ENCODE measurements at regions not wholly inside any gene's neighbourhood (a gene's known extent, or its start where the extent isn't known, plus 50 kb on each side); places are given as distances from the start of the nearest gene placed in this dataset.

DNA sequence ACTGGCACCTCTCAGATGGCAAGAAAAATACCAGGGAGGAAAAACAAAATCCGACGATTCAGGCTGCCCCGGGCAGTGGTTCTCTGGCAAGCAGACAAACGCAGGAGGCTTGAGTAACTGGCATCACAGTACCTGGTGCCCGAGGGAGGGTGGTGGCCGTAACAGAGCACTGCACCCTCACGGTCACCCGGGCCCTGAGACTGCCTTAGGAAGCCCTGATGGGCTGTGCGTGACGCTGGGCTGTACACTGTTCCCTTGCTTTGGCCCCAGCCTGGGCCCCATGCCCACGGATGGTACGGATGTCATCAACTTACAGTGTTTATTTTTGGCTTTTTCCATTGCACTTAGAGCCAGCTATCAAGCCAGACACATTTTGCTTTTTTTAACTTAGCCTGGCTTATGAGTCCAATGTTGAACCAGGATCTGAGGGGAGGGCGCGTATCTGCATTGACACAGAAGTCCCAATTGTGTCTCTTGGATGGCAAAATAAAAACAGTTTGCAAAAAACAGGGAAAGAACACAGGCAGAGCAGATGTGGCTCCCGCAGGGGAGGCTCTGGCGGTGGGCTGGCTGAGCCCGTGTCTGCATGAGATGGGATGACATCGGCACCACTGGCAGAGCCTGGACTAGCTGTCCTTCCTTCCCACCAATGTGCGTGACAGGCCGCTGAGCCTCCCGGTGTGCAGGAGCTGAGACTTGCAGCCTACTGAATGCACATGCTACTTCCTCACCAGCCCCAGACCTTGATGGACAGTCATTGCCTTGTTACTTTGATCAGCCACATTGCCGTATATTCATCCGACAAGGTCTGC, 287.7 kb downstream of the FOXL1 start:
- DNase-seq (ENCODE audit: low read depth in 2 of 2), result no peak

DNA sequence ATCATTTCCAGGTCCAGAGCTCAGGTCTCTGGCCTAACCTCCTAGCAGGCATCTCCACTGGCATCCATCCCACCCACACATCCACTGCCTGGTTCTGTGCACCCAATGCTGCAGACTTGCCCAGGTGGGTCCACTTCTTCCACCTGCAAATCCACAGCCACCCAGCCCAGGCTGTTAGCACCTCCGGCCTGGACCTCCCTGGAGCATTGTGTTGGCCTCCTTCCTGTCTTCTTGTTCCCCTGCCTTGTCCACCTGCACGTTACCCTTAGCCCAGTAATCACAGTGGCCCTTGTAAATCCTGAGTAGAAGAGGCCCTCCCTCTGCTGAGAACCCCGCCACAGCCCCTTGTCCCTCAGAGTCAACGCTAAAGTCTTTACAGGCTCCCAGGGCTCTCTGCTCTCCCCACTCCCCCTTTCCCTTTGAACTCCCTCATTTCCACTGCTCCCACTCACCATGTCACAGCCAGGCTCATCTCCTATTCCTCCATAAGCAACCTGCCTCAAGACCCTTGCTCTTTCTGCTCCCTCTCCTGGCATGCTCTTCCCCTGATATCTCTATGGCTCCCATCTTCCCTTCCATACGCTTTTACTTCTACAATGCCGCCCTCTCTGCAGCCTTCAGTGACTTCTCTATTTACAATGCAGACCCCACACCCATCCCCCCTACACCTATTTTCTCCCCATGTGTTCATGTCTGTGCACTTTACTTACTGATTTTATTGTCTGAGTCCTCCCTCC, 288.8 kb downstream of the FOXL1 start:
- DNase-seq (ENCODE audit: low read depth in 2 of 2), result no peak

DNA sequence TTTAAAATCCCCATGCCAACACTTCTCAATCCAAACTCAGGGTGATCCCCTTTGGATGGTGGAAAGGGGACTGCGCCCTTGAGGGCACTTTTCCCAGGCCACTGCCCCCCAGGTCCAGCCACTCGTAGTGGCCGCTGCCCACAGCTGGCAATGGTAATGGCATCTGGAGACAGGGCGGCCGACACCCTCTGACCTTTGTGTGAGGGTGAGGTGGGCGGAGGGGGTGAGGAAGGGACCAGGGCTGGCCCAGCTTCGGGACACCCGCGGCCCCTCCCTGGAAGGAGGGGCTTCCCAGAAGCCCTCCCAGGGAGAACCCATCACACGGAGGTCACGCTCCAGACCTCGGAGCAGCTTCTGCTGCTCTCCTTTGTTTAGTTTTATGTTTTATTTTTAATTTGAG, 289.7 kb downstream of the FOXL1 start:
- no peak for DNase-seq (ENCODE audit: low read depth in 2 of 2)

DNA sequence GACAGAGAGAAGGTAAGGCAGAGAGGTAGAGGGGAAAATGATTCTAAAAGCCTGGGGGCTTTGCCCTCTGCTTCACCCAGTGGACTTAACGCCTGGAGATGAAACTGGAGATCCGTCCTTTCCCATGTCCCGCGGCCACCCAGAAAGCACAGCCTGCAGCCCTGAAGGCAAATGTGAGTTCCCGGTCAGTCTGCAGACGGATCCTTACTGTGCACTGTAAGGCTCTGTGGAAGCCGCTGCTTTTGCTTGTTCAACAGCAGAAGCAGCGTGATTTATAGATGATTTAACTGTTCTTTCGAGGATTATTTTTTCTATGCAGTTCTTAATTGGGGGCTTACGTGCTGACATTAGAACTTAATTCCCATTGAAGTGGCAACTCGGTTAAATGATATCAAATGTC, 290.4 kb downstream of the FOXL1 start:
- no peak for DNase-seq (ENCODE audit: low read depth in 2 of 2)

DNA sequence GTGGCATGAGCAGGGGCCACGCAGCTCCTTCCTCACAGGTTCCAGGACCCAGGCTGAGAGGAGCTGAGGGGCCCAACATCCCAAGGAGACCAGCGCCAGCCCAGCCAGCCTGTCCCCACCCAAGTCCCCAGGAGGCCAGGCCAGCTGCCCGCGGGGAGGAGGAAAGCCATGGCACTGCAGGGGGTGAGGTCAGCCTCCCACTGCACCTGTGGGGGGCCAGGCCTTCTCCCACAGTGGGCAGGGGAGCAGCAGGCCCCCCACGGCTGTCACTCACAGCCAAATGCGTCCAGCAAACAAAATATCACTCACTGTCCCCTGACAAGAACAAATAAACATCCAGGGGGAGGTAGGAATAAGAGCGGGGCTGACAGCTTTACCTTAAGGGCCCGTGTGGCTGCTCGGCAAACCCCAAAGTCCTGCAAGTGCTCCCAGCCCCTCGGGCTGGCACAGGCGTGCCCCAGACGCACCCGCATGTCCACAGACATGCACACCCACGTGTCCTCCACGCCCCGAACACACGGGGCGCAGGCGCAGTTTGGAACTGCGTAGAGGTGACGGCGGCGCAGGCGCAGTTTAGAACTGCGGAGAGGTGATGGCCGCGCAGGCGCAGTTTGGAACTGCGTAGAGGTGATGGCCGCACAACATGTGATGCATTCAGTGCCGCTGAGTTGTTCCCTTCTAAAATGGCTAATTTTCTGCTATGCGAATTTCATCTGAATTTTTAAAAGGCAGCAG, 291.1 kb downstream of the FOXL1 start:
- DNase-seq (ENCODE audit: low read depth in 2 of 2), result no peak

DNA sequence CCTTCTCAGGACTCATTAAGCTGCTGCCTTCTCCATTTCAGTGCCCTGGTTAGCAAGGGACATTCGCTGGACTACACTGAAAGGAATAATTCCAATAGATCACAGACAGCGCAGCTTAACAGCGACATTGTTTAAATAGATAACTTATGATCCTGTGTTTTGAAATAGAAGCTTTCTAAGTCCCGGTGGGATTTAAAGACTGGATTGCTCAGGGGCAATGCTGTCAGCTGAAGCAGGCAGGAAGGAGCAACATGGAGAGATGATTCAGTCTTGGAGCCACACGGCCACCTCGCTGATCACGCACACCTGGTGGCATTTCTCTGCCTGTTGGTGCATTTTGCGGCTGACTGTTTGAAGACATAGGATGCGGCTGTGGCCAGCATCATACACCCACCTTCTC, 292.0 kb downstream of the FOXL1 start:
- DNase-seq (ENCODE audit: low read depth in 2 of 2), result no peak

DNA sequence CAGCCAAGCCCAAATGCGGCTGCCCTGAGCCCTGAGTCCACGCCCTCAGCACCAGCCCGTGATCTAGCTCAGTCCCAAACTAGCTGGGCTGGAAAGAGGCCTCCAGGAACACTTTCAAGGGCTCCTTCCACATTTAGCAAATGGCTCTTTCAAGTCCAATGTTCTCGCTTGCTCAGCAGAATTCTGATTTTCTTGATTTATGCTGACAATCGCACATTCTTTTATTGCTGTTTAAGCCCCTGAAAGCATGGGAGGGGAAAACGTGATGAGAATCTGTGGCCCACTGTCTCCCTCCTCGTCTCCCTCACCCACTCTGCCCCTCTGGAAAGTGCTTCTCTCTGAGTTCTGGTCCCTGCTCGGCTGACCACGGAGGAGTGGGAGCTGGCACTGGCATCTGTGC, 293.8 kb downstream of the FOXL1 start:
- no peak for DNase-seq (ENCODE audit: low read depth in 2 of 2)

DNA sequence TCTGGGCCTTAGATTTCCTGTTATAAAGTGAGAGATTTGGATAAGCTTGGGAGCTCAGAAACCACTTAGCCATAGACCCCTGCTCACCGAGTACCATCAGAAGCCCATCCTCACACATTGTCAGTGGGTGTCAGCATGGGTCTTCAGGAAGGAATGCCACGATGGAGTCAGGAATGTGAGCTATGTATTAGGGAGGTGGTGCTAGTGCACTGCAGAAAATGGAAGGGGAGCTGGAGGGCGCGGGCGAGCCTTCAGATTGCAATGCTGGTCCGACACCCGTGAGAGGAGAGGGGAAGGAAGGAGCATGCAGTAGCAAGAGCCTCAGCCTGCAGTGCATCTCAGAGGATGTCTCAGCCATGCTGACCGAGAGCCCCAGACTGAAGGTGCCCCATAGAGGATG, 294.5 kb downstream of the FOXL1 start:
- no peak for DNase-seq (ENCODE audit: low read depth in 2 of 2)

DNA sequence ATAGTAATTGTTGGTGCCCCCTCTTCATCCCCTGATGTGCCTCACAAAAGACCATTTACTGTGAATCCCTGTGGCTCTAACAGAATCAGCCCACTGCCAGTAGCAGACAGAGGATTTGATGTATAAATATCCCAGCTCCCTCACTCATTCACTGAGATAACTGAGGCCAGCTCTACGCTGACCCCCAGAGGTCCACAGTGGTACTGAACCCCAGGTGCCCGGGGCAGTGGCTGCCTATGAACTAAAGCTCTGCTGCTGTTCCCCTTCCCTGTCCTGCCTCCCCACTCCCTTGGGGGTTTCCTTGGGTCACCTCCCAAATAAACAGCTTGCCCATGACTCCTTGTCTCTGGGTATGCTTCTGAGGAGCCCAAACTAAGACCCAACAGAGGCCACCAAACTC, 295.8 kb downstream of the FOXL1 start:
- peak; percentile 6 to 18 for DNase-seq (ENCODE audit: low read depth in 2 of 2)

DNA sequence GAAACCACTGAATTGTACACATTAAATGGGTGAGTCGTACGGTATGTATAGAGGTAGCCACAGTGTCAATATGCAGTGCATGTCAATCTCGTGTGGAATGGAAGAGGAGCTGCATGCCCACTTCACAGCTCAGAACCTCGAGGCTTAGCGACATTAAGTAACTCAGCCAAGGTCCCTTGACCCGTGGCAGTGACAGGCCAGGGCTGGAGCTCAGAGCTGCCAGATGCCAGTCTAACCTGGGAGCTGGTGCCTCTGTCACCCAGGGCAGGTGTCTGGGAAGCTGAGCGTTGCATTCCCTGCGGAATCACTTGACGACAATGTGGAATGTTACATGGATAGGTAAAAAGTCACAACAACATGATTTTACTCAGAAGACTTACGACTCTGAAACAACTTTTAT, 298.1 kb downstream of the FOXL1 start:
- DNase-seq (ENCODE audit: low read depth in 2 of 2), result no peak

DNA sequence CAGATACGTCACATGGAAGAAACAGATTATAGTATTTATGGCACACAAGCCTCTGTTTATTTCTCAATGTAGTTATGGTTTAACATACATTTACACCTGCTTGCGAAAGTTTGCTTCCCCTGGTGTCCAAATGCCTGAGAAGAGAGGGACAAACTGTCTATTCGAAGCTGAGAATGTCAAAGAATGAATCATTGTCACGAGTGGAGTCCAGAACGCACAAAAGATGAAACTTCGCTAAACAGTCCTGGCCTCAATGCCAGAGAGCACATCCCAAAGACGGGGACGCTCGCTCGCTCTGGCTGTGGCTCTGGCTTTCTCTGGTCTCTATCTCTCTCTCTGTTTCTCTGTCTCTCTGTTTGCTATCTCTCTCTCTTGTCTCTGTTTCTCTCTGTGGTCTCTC, 298.8 kb downstream of the FOXL1 start:
- no peak for DNase-seq (ENCODE audit: low read depth in 2 of 2)

DNA sequence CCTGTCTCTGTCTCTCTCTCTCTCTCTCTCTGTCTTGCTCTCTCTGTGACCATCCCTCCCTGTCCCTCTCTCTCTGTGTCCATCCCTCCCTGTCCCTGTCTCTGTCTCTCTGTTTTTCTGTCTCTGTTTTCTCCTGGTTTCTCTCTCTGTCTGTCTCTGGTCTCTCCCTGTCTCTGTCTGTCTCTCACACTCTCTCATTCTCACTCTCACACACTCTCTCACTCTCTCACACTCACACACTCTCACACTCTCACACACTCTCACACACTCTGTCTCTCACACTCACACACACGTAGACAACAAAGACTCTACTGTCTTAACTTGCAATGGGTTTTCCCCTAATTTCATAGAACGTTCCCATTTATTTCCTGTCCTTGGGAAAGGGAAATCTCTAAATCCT, 299.5 kb downstream of the FOXL1 start:
- no peak for DNase-seq (ENCODE audit: low read depth in 2 of 2)

DNA sequence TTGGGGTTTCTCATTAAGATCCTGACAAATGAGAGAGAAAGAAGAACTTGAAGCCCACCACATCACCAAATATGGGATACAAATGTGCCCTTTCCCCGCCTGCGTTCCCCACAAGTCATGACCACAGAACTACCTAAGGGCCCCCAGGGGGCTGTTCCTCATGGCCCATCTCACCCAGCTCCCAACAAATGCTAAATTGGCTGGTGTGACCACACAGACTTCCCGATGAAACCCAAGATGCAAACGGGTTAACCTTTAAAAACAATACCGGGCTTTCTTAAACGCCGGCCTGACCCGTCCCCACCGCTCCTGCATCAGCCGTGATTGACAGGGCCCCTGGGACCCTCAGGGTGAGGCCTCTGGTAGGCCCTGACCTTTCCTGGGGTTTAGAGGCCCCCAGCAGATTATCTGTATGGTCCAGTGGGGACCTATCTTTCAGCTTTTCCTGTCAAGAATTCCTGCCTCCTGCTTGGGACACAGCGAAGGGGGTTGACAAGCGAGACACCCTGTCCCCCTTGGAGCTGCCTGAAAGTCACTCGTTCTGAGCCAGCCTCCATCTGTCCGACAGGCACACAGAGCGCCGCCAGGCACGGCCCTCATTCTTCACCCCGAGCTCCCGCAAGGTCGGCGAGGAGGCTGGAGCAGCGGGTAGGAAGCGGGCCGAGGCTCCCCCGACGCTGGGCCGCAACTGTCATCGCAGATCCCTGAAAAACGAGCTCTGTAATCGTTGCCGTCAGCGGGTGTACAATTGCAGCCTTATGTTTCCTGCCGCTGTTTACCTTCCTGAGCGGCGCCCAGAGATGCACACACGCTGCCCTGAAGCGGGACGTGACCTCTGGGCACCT, 300.1 kb downstream of the FOXL1 start:
- DNase-seq (ENCODE audit: low read depth in 2 of 2), result no peak

DNA sequence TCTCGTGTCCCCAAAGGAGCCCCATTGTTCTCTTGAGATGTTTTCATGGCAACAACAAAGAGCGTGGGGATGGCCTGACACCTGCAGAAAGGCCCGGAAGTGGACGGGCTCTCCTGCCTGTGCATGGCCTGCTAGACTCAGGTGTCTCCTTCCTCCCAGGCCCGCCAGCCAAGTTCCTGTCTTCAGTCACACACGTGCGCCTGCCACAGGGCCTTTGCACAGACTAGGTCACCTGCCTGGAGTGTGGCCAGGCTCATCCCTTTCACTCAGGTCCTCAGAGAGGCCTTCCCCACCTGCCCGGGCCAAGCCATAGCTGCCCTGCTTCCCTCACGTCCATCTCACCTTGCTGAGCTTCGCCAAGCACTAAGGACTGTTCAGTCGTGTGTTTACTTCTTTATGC, 300.9 kb downstream of the FOXL1 start:
- DNase-seq (ENCODE audit: low read depth in 2 of 2), result no peak

DNA sequence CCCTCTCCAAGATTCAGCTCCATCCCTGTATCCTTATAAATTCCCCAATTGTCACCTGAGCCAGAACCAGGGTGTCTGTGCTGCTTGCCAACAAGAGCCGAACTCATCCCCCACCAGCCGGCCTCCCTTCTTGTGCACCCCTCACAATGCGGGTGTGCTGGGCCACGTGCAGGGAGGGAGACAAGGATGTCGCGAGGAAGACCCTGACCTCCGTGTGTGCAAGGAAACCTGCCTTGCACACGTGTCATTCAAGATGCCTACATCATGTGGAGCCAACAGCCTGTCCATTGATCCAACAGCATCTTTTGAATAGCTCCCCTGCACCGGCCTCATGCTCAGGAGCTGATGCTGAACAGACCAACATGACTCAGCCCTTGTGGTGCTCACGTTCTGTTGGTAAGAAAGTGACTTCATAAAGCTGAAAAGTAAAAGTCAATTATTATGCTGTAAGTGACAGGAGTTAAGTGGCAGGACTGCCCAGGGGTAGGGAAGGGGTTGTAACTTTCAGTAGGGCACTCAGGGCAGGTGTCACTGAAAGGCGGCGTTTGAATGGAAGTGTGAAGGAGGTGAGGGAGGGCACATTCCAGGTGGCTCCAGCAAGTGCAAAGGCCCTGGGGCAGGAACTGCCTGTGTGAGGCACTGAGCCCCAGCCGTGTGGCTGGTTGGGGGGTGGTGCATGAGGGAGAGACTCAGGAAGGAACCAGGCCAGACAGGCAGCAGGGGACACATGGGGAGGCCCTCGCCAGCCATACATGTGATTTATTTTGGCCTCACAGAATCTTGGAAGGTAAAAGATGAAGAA, 302.2 kb downstream of the FOXL1 start:
- DNase-seq (ENCODE audit: low read depth in 2 of 2), result no peak

DNA sequence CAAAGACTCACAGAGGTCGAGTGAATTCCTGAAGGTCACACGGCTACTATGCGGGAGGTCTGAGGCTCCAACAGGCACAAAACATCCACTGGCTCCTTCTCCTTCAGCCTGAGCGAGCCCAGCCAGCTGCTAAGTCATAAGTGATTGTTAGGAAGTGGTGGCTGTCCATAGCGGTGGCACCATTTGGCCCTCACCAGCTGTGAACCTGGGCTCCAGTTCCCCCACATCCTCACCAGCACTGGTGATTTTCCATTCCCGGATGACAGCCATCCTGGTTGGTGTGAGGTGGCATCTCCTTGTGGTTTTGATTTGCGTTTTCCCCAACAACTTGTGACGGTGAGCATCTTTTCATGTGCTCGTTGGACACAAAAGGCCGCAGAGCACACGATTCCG, 302.8 kb downstream of the FOXL1 start:
- no peak for DNase-seq (ENCODE audit: low read depth in 2 of 2)

DNA sequence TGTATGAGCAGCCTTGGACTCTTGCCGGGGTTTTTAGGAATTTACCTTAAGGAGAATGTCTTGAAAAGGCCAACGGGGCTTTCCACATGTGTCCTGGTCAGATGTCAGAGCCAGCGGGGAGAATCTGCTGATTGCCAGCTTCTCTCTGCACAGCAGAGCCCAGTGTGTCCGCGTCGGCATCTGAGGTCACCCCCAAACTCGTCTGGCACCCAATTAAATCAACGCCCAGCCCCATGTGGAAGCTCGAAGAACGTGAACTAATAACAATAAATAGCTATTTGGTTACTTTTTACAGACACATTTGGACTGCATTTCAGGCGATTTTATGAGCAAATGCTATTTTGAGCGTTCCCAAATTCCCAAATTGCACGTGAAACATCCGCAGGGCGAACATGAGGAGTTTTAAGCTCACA, 303.5 kb downstream of the FOXL1 start:
- no peak for DNase-seq (ENCODE audit: low read depth in 2 of 2)

DNA sequence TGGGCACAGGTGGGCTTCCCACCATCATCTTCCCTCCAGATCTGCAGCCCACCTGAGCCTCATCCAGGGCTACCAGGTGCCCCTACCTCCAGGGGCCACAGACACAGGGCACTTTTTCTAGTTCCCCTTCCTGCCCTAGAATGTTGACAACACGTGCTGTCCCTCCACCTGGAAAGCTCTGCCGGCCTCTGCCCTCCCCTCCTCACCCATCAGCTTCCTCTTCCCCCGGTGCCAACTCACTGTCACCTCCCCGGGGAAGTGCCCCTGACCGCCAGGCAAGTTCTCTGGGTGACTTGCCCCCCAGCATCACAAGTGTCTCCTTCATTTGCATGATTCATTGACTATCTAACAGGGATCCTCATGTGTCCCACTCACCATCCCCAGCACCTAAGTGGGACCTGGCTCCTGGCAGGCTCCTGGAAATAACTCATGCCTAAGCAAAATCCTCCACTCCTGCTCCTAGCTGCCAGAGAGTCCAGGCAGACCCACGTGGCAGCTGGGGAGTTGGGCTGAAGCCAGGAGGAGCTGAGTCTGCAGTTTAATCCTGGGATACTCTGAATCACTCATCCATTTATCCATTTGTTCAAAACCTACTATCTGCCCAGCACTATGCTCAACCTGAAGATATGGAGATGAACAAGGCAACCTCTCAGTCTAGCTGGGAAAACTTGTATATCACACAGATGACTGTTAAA, 304.4 kb downstream of the FOXL1 start:
- no peak for DNase-seq (ENCODE audit: low read depth in 2 of 2)

DNA sequence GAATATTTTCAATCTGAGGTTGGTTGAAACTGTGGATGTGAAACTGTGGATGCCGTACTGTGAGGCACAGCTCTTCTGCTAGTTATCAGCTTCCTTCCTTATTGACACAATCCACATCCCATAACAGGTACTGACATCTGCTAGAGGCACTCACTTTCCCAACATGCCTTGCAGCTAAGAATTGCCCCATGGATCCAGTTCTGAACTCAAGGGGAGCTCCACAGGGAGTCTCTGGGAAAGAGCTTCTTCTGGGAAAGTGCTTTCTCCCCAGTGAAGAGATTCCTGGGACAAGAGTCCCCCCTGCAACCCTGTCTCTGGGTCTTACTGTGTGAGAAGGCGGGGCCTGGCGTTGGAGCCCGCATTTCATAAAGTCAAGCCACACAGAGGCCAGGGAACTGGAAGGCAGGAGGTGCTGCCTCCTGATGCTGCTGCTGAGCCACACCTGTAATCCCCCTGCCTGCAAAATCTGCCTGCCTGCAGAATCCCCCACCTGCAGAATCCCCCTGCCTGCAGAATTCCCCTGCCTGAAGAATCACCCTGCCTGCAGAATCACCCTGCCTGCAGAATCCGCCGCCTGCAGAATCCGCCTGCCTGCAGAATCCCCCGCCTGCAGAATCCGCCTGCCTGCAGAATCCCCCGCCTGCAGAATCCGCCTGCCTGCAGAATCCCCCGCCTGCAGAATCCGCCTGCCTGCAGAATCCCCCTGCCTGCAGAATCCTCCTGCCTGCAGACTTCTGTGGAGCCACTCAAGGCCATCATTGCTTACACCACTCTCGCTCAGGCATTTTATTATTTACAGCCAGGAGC, 305.4 kb downstream of the FOXL1 start:
- no peak for DNase-seq (ENCODE audit: low read depth in 2 of 2)

DNA sequence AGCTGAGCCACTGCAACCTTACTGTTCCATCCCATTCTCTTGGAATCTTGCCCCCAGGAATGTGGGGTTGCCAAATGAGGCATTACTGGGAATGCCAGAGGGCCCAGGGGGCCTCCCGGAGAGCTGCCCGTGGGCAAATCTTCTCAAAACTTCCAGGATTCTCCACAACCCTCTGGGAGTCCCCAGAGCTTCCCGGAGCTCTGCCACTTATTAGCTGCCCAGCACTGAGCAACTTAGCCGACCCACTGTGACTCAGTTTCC, 306.0 kb downstream of the FOXL1 start:
- no peak for DNase-seq (ENCODE audit: low read depth in 2 of 2)

All from stimulated activated CD8-positive, alpha-beta memory T cell treated with anti-CD3 and anti-CD28 coated beads, Interleukin-15, amount 100 ng/mL, for 48 hours (primary cell).